Activated naive CD8-positive, alpha-beta T cell treated with anti-CD3 and anti-CD28 coated beads, Interleukin-2, amount 50 U/mL, for 16 hours (primary cell): ENCODE measurements at regions not wholly inside any gene's neighbourhood (a gene's known extent, or its start where the extent isn't known, plus 50 kb on each side); places are given as distances from the start of the nearest gene placed in this dataset.

Source experiments
- DNase-seq: peaks from one replicate; pipeline ENCODE4 v3.0.0-alpha.2; 2020; ENCODE audit warnings: low read depth, low spot score

DNA sequence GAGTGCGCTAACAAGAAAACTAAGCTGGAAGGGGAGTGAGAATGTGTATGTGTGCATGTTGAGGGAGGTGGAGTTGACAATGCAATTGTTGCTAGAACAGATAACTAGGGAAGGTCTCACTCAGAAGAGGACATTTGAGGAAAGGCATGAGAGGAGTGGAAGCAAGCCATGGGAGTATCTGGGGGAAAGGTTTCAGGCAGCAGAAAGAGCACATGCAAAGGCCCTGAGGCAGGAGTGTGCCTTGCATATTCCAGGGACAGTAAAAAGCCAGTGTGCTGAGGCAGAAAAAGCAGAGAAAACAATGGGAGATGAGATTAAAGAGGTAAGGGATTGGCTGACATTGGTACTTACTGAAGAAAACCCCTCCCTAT, 149.6 kb upstream of the ADO start:
- DNase-seq = no peak

DNA sequence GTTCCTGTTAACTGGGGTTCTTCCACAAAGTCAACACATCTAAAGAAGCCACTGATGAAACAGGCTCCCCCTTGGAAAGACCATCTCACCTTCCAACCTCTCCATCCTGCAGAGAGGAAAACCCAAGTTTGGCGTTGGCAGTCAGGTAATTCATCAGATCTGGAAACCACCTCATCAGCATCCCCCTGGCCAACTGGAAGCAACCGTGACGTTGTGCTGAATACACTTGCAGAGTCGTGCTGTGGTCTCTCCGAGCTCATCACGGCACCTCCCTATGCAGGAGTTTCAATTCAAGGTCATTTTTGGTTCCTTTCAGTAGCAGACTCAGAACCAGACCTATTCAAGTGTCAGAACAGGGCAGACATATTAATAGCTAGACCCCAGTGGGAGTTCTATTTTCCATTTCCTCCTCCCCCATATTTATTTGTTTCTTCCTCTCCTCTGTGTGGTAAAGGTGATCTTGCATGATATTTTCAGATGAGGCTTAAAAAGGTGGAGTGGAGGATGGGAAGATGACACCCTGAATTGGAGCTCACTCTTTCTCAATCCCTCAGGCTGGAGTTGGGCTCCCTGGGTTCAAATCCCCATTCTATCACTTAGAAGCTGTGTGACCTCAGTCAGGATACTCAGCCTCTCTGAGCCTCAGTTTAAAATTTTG, 149.1 kb upstream of the ADO start:
- DNase-seq = no peak

DNA sequence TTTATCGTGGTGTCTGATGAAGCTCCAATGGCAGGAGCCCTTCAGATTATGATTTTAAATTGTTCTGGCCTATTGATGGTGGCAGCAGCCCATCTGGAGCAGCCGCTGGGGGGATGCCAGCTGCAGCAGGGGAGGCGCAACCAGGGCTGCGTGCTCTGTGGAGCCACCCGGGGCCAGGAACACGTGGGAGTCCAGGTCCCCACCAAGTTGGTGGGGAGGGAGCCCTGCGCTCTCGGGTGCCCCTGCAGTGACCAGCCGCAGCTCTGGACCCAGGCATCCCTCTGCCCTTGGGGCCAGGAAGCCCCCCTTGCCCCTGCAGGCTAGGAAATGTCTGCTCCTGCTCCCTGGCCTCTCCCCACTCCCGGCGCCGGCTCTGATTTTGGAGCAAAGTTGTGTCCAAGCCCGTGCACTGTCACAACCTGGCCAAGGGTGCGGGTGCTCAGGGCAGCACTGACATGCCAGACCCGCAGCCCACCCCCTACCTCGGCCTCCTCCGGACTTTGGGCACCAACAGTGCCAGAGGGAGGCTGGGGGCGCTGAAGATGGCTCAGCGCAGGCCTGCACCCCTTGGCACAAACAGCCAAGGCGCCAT, 147.2 kb upstream of the ADO start:
- DNase-seq = no peak

DNA sequence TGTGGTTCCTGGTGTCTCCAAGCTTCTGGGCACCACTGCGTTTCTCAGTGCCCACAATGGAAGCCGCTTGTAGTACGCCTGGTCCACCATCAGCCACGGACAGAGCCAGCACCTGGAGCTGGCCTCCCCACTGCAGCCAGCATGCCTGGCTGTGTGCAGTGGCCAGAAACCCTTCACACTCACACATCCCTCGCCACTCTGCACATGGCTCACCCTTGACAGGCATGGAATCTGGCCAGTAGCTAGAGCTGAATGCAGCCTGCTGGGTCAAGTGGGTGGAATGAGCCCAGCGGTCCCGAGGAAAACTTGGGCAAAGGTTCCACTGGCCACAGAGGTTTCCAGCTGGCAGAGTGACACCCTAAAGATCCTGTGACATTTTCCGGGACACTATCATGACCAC, 146.0 kb upstream of the ADO start:
- no peak for DNase-seq

DNA sequence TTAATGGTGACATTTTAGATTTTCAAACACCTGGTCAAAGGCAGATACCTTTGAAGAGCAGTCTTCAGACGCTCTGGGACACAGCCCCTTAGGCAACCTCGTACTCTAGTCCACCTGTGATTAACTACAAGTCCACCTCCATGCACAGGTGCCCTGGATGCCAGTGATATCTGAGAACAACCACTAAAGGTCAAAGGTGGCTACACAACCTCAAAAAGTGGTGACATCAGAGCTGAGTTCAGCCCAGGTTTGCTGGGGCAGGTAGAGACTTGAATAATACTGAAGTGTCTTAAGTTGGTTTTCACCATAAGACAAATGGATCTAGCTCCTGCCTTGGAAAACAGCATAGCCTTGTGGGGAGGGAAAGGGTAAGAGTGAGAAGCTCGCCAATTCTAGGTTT, 143.4 kb upstream of the ADO start:
- no peak for DNase-seq

DNA sequence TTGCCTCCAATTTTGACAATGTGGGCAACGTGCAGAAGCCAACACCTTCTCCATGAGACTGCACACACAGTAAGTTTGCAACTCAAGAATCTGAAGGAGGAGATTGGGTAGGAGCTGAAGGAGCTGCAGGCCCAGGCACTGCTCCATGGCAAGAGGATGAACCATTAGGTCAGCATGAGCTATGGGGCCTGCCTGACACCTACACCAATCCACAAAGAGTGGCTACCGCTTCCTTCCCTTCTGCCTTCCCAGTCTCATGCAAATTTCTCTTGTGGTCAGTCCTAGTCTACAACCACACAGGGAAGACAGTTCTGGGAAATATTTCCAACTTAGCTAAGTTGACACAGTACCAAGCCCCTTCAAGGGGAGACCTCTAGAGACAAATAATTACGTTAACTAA, 142.0 kb upstream of the ADO start:
- DNase-seq = no peak

DNA sequence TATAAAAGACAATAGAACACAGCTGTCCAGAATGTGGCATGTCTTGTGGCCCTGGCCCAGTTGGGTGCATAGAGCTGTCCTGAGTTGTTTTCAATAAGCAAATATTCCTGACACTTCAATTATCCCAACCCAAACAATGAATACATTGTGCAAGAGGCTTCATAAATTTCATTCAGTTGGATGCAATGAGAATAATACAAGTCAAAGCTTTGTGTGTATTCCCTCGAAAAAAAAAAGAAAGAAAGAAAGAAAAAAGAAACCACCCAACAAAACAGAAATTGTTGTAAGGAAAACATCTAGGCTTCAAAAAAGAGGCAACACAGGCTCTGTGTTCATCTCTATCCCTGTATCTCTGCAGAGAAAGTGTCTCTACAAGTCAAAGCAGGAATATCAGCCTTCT, 138.7 kb upstream of the ADO start:
- DNase-seq = no peak

DNA sequence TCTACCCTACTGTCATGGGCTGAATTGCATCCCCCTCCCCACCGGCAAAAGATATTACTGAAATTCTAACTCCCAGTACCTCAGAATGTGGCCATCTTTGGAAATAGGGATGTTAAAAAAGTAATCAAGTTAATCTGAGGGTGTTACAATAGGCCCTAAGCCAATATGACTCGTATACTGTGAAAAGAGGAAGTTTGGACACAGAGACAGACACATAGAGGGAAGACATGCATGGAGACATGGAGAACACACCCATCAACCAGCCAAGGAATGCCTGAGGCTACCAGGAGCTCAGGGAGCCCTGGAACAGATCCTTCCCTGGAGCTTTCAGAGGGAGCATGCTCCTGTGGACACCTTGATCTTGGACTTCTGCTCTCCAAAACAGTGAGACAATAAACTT, 138.2 kb upstream of the ADO start:
- DNase-seq = no peak

DNA sequence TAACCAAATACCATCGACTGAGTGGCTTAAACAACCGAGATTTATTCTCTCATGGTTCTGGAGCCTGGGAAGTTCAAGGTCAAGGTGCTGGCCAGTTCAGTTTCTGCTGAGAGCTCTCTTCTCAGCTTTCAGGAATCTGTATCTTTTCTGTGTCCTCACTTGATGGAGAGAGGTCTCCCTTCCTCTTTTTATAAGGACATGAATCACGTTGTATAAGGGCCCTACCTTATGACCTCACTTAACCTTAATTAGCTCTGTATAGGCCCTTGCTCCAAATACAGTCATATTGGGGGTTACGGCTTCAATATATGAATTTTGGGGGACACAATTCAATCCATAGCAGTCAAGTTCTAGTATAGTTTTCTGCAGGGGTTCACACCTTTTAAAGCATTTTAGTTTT, 135.2 kb upstream of the ADO start:
- DNase-seq = no peak

DNA sequence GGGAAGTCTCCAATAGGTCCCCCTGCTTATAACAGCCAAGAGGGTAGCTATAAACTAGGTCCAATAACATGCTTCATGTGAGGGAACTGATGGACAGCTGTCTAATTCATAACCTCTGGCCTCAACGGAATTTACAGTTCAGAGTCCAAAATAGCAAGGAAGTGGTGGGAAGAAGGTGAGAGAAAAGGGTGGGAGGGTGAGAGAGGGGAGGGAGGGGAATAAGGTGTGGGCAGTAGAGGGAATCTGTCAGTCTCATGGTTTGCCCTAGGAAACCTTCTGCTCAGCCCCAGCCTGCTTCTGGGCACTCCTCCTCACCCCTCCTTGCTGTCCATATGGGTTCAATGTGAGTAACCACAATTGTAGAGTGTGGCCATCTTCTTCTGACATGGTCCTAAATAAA, 133.4 kb upstream of the ADO start:
- no peak for DNase-seq

DNA sequence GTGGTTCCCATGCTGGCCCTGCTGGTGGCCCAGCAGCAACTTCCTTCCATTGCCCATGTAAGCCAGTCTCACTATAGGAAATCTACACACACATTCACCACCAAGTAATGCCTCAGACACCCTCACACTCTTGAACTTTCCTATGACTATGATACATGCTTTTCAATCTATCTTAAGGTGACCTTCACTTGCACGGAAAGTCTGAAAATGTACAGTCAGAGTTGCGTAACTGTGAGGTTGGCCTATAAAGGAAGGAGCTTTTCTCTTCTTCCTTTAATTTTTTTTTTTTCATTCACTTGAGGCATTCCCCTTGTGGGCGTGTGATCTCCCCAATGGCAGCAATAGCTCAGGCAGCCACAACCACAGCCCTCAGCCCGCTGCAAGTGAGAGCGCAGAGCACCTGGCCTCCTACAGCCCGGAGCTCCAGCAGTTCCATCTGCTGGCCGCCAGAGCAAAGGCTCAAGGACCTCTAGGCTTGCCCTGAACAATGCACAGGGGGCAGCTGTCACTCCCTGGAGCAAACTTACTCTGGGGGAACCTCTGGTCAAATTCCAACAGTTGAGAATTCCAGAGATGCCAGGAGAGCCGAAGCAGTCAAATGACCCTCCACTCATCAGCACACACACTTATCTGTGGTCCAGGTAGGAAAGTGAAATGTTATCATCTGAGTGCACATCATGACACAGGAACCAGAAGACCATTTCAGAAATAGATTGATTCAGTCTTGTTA, 123.1 kb upstream of the ADO start:
- peak; percentile 70 for DNase-seq

DNA sequence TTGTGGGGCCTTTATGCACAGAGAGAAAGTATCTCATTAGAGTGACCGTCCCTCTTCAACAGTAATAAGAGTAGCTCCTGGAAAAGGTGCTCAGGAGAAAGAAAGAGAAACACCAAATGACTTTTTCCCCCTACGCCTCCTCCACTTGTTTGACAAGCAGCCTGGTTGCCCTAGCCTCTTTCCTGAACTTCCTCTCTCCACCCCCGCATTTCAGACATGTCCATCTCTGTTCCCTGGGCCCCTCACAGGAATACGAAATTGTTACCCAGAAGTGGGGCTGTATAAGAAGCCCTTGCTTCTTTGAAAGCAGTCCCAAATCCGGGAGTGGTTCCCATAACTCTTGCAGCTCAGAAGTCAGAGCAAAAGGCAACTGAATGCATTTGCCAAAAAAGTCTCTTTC, 119.6 kb upstream of the ADO start:
- DNase-seq = no peak

DNA sequence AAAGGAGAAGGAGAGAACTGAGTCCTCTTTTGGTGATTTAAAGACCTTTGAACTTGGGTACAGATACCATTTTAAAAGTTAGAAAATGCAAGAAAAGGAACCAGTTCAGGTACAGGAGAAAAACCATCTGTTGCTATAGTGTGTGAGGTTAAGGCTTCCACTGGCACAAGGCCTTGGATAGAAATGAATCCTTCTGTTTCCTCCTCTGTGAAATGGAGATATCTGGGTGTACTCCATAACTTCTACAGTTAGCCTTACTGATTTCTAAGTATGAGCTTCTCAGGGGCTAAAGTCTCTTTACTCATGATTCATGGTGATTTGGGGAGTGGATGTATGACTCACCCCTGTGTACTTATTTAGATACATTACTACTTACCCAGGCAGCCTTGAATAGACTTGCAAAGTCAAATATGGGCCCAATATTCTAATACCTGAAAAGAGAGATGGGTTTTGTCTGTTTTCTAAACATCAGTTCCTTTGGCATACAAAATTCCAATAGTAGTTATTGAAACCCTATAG, 117.2 kb upstream of the ADO start:
- DNase-seq = no peak

DNA sequence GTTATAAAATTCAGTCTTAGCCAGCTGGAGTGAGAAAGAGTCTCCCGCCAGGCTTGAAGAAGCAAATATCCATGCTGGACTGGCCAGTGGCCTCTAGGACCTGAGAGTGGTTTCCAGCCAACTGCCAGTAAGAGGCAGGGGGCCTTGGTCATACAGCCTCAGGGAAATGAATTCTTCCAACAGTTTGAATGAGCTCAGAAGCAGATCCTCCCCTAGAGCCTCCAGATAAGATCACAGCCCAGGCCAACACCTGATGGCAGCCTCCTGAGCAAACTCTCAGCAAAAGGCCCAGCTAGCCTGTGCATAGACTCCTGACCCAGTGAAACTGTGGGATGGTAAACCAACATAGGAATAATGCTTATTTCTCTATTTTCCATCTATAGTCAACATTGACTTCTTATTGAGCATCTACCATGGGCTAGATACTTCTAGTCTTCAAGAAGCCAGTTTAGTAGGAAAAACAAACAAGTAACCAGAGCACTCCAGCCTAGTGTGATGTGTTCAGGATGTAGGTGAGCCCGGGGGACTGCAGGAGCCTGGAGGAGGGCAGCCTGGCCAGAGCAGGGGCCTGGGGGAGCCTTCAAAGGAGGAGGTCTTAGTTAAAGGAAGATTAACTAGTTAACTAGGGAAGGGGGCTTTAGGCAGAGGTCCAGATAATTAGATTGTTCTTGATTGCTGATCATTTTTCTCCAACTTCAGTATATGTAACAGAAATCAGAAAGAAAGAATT, 115.4 kb upstream of the ADO start:
- DNase-seq = no peak

DNA sequence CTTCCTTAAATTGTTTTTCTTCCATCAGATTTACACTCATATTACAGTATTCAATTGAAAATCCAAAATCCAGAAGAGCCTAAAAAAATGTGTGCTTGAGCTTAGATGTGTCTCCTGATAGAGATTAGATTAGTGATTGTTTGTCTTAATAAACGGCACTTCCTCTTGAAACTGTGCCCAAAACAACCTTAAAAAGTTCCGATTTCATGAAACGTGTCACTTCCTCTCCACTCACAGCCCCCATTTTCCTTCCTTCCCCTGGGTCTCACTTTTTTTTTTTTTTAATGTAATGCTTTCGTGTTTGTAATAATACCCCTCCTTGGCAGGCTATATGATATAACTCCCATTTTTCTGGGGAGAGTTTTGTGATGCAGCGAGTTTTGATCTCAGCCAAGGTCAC, 114.8 kb upstream of the ADO start:
- DNase-seq = no peak

DNA sequence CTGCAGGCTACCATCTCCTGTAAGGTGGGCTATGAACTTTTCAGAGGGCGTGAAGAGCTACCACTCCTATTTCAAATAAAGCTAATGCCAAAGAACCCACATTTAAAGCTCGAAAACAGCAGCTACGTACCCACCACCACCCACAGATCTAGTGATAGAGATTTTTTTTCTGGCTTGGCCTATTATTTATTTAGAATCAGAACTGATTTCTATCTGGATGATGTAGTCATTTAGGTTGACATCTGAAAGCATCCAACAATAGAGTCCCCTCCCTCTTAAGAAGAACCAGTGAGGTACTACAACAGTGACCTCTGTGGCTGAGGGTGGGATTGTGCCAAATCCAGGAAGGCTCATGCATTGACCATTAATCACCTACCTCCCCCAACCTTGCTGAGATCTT, 113.8 kb upstream of the ADO start:
- DNase-seq = no peak

DNA sequence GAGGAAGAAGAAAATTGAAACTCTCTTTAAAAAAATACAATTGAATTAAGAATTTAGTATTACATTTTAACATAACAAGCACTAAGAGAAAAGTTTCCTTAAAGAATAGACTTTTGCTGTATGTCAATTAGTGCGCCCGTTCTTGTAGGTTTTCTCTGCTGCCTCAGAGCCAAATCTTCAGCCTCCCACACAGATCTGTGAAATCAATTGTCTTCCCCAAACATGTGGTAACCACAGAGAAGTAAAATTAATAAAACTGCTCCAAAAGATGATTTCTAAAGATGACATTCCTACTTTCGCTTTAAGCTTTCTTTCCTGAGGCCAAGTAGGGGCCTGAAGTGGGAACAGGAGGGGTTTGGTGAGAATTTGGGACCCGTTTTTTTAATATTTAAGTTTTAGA, 113.2 kb upstream of the ADO start:
- no peak for DNase-seq

DNA sequence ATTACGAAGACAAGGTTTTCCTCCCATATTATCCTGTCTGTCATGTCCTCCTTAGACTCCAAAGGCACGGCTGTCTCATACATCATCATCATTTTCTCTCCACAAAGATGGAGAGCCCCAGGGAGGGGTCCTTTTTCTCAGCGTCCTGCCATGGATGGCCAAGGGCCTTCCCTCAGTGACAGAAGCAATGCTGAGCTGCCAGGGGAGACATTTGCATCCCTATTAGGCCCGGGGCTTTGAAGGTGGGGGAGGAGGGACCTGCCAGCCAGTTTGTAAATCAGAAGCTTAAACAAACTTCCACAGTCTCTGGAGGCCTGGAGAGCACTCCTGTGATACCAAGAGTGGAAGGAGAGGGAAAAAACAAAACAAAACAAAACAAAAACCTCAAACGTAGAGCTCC, 112.4 kb upstream of the ADO start:
- DNase-seq = no peak

DNA sequence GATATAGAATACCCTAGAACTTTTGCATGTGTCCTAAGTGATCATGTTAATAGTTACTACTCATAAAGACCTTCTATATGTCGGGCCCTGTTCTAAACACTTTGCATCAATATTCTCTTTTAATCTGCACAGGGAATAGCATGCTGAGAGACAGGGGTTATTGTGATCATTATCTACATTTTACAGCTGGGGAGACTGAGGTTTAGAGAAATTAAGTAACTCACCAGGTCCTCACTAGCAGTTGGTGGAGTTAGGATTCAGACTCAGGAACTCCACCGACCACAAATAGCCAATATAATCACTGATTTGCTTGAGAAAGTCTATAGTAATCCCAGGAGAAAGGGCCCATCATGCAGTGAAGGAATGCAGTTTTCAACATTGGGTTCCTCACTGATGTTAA, 111.2 kb upstream of the ADO start:
- DNase-seq = no peak

DNA sequence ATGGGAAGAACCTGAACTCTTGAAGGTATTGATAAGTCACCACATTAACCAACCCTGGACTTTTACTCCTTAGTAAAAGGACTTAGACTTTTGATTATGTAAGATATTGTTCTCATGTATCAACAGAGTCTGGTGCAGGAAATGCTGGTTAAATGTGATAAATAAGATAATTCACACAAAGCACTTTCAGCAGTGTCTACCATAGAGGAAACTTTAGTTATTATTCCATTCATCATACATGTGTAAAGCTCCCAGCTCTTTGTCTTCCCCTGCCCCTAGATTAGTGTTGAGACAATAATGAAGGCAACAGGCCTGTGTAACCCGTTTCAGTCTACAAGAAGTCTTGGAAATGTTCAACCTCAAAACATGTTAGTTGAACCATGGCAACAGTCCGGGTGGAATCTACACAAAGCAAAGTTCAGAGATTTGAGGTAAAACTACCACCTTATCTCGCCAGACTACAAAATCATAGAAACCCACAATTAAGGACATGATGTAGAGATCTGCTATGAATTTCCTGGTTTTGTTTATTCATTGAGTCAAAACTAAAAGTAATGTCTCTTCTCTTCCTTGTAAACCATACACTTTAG, 109.9 kb upstream of the ADO start:
- no peak for DNase-seq

DNA sequence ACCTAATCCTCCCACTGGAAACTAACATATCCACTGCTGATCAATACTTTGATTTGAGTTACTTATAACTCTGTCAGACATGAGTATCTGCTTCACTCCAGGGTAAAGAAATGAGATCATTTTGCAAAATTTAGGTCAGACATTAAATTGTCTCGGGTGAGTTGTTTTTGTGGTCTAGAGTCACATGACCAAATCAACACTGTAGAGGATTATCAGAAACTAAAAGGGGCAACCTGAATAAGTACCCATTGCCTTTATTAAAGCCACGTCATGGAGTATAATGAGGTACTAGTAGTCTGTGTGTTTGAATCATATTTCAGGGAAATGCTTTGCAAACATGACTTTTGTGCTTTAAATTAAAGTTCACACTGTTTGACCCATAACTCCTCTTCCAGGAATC, 107.7 kb upstream of the ADO start:
- DNase-seq = no peak

DNA sequence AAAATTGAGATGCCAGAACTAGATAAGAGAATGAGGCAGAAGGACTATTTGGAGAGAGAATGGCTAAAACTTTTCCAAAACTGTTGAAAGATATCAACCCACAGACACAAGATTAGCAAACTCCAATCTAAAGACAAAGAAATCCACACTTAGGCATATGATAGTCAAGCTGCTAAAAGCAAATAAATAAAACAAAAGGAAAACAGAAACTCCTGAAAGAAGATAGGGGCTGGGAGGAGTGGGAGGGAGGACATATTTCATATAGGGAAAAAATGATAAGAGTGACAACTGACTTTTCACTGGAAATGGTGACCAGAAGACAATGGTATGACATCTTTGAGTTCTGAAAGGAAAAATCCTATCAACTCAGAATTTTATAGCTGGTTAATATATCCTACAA, 105.4 kb upstream of the ADO start:
- DNase-seq = no peak
